ENCODE measurements at regions not wholly inside any gene's neighbourhood (a gene's known extent, or its start where the extent isn't known, plus 50 kb on each side); places are given as distances from the start of the nearest gene placed in this dataset.

DNA sequence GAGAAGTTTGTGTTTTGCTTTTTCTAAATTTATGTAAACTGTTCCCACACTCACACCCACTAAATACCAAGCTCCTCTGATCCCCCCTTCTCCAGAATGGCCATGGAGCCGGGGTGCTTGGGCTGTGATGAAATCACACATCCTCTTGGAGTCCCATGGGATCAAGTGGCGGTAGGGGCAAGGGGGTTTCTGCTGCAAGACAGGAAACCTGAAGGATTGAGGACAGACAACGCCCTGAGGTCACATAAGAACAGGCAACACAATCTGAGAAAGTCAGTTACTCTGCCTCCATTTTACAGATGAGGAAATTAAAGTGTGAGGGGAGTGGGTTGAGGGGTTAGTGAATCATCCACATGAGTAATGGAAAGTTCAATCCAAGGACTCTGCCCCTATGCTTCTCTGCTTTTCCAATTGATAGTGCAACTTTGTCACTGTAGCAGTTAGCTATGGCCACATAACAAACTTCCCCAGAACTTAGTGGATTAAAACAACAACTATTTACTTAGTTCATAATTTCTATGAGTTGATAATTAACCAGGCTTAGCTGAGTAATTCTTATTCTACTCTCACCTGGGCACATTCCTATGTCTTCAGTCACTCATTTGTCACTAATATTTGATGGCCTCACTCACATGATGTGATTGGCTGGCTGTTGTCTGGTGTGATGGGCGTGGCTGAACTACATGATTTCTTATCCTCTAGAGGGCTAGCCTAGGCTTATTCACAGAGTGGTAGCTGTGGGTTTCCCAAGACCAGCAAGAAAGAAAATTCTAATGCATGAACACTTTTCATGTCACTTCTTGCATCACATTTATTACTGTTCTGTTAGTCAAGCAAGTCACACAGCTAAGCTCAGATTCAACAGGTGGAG lies 77.3 kb upstream of the ADRA1D start:
- TF ChIP-seq, protein P1, sequence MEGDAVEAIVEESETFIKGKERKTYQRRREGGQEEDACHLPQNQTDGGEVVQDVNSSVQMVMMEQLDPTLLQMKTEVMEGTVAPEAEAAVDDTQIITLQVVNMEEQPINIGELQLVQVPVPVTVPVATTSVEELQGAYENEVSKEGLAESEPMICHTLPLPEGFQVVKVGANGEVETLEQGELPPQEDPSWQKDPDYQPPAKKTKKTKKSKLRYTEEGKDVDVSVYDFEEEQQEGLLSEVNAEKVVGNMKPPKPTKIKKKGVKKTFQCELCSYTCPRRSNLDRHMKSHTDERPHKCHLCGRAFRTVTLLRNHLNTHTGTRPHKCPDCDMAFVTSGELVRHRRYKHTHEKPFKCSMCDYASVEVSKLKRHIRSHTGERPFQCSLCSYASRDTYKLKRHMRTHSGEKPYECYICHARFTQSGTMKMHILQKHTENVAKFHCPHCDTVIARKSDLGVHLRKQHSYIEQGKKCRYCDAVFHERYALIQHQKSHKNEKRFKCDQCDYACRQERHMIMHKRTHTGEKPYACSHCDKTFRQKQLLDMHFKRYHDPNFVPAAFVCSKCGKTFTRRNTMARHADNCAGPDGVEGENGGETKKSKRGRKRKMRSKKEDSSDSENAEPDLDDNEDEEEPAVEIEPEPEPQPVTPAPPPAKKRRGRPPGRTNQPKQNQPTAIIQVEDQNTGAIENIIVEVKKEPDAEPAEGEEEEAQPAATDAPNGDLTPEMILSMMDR (IDR thresholded peaks at IDR 0.05 in 2 of 3, conservative IDR thresholded peaks at IDR 0.05 in 1 of 3; ENCODE audit: borderline replicate concordance in 1 of 3, insufficient read depth in 1 of 3, low read depth in 2 of 3, low read length in 2 of 3): no peak
- TF ChIP-seq, protein P2, sequence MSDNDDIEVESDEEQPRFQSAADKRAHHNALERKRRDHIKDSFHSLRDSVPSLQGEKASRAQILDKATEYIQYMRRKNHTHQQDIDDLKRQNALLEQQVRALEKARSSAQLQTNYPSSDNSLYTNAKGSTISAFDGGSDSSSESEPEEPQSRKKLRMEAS (IDR thresholded peaks at IDR 0.05): no peak
- TF ChIP-seq SRF (IDR thresholded peaks at IDR 0.05; ENCODE audit: low read depth): no peak
- no peak for TF ChIP-seq POLR2A (IDR thresholded peaks at IDR 0.05; ENCODE audit: borderline replicate concordance, extremely low read depth, insufficient read depth, insufficient read length)
- TF ChIP-seq CEBPB (IDR thresholded peaks at IDR 0.05; ENCODE audit: low read depth): no peak
- TF ChIP-seq CBX3 (IDR thresholded peaks at IDR 0.05; ENCODE audit: low read depth): peak; percentile 78; the same call in 1 of the 2 replicates
